Psoas muscle (tissue), 7 donors: ENCODE measurements at regions not wholly inside any gene's neighbourhood (a gene's known extent, or its start where the extent isn't known, plus 50 kb on each side); places are given as distances from the start of the nearest gene placed in this dataset.

Experiments used
- ATAC-seq, 4 donors: fragments of 200-7000 bp; cut with Tn5 transposase; one replicate each; pipeline ENCODE4 v1.9.1; 2020; ENCODE audit warnings: moderate library complexity in 3 of 4, mild to moderate bottlenecking in 2 of 4
- DNase-seq, 2 donors: peaks; one replicate each; pipeline ENCODE4 v3.0.0-alpha.2; 2020
- H3K27ac ChIP-seq: fragments of 200-600 bp; one replicate; pipeline ENCODE4 v1.8.0; 2022
- H3K27me3 ChIP-seq, 3 donors: fragments of 200-600 bp in 1 of 3; one replicate each; pipeline versions ENCODE4 v1.6.1 to v1.8.0; 2013 to 2022; ENCODE audit warnings: low read length in 2 of 3, mild to moderate bottlenecking in 2 of 3, moderate library complexity in 1 of 3; ENCODE audit not compliant: insufficient read depth in 3 of 3
- H3K36me3 ChIP-seq, 2 donors: fragments of 200-600 bp in 1 of 2; one replicate each; pipeline versions ENCODE4 v1.6.1 to v1.8.0; 2013 to 2022; ENCODE audit warnings: low read depth in 1 of 2, mild to moderate bottlenecking in 1 of 2, moderate library complexity in 1 of 2; ENCODE audit not compliant: insufficient read depth in 1 of 2
- H3K4me1 ChIP-seq: fragments of 200-600 bp; one replicate; pipeline ENCODE4 v1.8.0; 2022
- H3K4me3 ChIP-seq: fragments of 200-600 bp; one replicate; pipeline ENCODE4 v1.8.0; 2022; ENCODE audit warnings: mild to moderate bottlenecking
- H3K9me3 ChIP-seq: fragments of 200-600 bp; one replicate; pipeline ENCODE4 v1.8.0; 2022
- WGBS, 3 donors: extraction: QIAGEN DNeasy Blood & Tissue Kit; methylation state at CpG; one replicate each; pipeline versions ENCODE4 v1.1.6 to v1.1.7; 2013; 5-methylcytosine and 5-hydroxymethylcytosine counted together
- intact Hi-C, 2 donors: fragments of 100-400 bp; cut with DNase I; formaldehyde crosslinking; loops; one replicate each; pipeline versions ENCODE4 v1.11.0 to v1.14.2; 2022
- TF ChIP-seq, protein P1 (sequence below): fragments of 200-600 bp; IDR thresholded peaks from one replicate; pipeline ENCODE4 v1.8.0; 2022; ENCODE audit warnings: antibody characterized with exemption
- donor health status: healthy with polysubstance abuse.
- donor health status: DM: no; HTN: no; CAD: no; lungs with moderate emphysema.
- donor health status: Bipolar disorder and iron deficiency.
- donor health status: healthy.
- donor health status: DM: yes; HTN: yes; CAD: no.
- donor health status: DM: no; HTN: no; CAD: no.
- donor health status: DM: yes; HTN: yes; CAD: no.

DNA sequence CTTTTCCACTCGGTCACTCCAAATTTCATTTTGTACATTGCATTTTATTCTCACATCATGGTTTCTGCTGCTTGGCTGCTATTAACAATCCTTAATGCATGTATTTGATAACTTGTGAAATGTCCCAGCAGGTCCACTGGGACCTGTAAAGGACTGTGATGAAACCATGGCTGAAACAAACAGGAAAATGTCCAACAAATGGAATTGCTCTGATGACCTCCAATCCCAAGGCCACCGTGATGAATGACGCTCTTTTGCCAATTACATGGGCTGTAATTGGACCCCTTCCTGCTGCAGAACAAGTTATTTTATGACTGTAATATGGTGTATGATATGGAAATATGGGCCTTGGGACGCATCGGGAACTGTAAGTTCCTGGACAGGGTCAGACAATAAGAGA is 224.2 kb upstream of the CXCR4 start:
- H3K4me1 ChIP-seq = no peaks in the 10 kb centered on the region
- TF ChIP-seq, protein P1, sequence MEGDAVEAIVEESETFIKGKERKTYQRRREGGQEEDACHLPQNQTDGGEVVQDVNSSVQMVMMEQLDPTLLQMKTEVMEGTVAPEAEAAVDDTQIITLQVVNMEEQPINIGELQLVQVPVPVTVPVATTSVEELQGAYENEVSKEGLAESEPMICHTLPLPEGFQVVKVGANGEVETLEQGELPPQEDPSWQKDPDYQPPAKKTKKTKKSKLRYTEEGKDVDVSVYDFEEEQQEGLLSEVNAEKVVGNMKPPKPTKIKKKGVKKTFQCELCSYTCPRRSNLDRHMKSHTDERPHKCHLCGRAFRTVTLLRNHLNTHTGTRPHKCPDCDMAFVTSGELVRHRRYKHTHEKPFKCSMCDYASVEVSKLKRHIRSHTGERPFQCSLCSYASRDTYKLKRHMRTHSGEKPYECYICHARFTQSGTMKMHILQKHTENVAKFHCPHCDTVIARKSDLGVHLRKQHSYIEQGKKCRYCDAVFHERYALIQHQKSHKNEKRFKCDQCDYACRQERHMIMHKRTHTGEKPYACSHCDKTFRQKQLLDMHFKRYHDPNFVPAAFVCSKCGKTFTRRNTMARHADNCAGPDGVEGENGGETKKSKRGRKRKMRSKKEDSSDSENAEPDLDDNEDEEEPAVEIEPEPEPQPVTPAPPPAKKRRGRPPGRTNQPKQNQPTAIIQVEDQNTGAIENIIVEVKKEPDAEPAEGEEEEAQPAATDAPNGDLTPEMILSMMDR = no peak
- intact Hi-C loops = no loop called here
- no peak for ATAC-seq
- H3K27me3 ChIP-seq = no peaks in the 10 kb centered on the region
- no peak overlapping the region for H3K4me3 ChIP-seq
- no peak overlapping the region for H3K27ac ChIP-seq
- DNase-seq = no peak
- WGBS, 3 donors = 27 to 39% (median 37%) methylated on average over 5 of the region's 5 CpGs
- no peaks in the 10 kb centered on the region for H3K9me3 ChIP-seq
- H3K36me3 ChIP-seq = no peaks in the 10 kb centered on the region

- WGBS, 3 donors = 65 to 74% (median 68%) methylated on average over 1 of the region's 1 CpG
- no peak for ATAC-seq
- DNase-seq = no peak
- no peaks in the 10 kb centered on the region for H3K36me3 ChIP-seq
- H3K9me3 ChIP-seq = no peaks in the 10 kb centered on the region
- intact Hi-C loops = no loop called here
- no peaks in the 10 kb centered on the region for H3K4me1 ChIP-seq
- peaks cover 0 to 5% (median 0%) of the 10 kb centered on the region in 3 donors for H3K27me3 ChIP-seq
- no peak overlapping the region for H3K27ac ChIP-seq
- no peak overlapping the region for H3K4me3 ChIP-seq
- TF ChIP-seq, protein P1 = no peak
Measured at GRCh38 chr2:136334967-136335366, 217.0 kb upstream of the CXCR4 start.

DNA sequence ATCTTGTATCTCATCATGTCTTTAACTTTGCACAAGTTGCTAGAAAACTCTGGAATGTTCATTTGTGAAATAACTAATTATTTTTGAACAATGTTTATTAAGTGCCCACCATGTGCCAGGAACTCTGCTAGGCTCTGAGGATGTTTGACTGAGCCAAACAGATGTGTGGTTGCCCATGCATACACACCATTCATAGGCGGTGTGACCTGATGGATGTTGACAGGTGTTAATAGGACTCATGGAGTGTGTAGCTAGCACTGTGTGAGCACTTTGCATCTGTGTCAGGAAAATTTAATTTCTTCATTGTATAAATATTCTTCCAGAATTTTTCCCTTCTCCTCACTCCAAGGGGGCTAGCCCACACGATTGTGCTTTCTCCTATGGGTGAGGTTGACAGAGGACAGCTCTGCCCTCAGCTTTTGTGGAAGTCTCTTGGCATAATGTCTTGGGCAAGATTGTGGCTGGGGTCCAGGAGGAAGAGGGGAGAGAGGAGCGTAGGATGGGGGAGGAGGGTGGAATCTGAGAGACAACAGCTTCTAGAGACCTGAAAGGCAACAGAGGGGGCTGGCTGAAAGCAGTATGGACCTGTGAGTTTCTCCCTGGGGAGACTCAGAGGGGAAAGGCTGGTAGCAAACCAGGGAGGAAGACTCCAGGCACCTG is 214.6 kb upstream of the CXCR4 start:
- TF ChIP-seq, protein P1 = no peak
- ATAC-seq (no peak), DNase-seq (no peak)
- intact Hi-C loops = no loop called here
- no peaks in the 10 kb centered on the region for H3K4me1 ChIP-seq
- H3K9me3 ChIP-seq = no peaks in the 10 kb centered on the region
- H3K36me3 ChIP-seq = no peaks in the 10 kb centered on the region
- 27 to 38% (median 33%) methylated on average over 3 of the region's 3 CpGs for WGBS, 3 donors
- H3K27me3 ChIP-seq = peaks cover 0 to 5% (median 0%) of the 10 kb centered on the region in 3 donors
- H3K4me3 ChIP-seq = no peak overlapping the region
- H3K27ac ChIP-seq = no peak overlapping the region

- Histone ChIP-seq H3K4me1 (no peaks in the 10 kb centered on the region), H3K36me3 (no peaks in the 10 kb centered on the region), H3K9me3 (no peaks in the 10 kb centered on the region), H3K27me3 (peaks cover 0 to 5% (median 0%) of the 10 kb centered on the region in 3 donors), H3K27ac (no peak overlapping the region), H3K4me3 (no peak overlapping the region)
- no peak for ATAC-seq
- intact Hi-C loops = no loop called here
- TF ChIP-seq, protein P1 = no peak
- no peak for DNase-seq
- WGBS, 3 donors = 68 to 79% (median 69%) methylated on average over 5 of the region's 5 CpGs
Measured at GRCh38 chr2:136331226-136331625, 213.3 kb upstream of the CXCR4 start.
